ENCODE measurements at regions not wholly inside any gene's neighbourhood (a gene's known extent, or its start where the extent isn't known, plus 50 kb on each side); places are given as distances from the start of the nearest gene placed in this dataset.

- Histone ChIP-seq H2AFZ (ENCODE audit: low read depth, low read length, poor library complexity, severe bottlenecking) (no peak overlapping the region), H3K79me2 (ENCODE audit: insufficient read depth, low read length) (no peaks in the 10 kb centered on the region), H3K4me2 (ENCODE audit: low read length) (no peak overlapping the region), H3K4me1 (ENCODE audit: control insufficient read depth in 1 of 2, insufficient read depth in 2 of 2, low read length in 2 of 2) (peaks cover 0 to 9% of the 10 kb centered on the region in 2 experiments; a peak in 2 of 4 replicates), H3K36me3 (ENCODE audit: control insufficient read depth in 1 of 2, insufficient read depth in 2 of 2, low read length in 2 of 2) (no peaks in the 10 kb centered on the region), H3K9ac (ENCODE audit: low read length) (no peak overlapping the region), H3K9me2 (ENCODE audit: insufficient read depth) (no peaks in the 10 kb centered on the region), H3K27ac (ENCODE audit: low read depth, low read length) (no peak overlapping the region), H4K20me1 (ENCODE audit: insufficient read depth) (no peaks in the 10 kb centered on the region), H3K4me3 (replicated peaks in 1 of 2; ENCODE audit: low read depth in 1 of 2, low read length in 2 of 2) (no peak overlapping the region), H3K27me3 (ENCODE audit: insufficient read depth, low read length) (no peaks in the 10 kb centered on the region), H3K9me3 (ENCODE audit: control insufficient read depth in 1 of 2, insufficient read depth in 1 of 2, low read depth in 1 of 2, low read length in 2 of 2) (no peaks in the 10 kb centered on the region)
- POLR2A ChIA-PET: no interaction called here
- TF ChIP-seq CTCF (IDR thresholded peaks at IDR 0.05 in 2 of 3, conservative IDR thresholded peaks at IDR 0.05 in 1 of 3; ENCODE audit: borderline replicate concordance in 1 of 3, insufficient read depth in 1 of 3, low read depth in 2 of 3, low read length in 2 of 3) (no peak), REST (IDR thresholded peaks at IDR 0.05; ENCODE audit: low read depth) (no peak), CEBPB (IDR thresholded peaks at IDR 0.05; ENCODE audit: low read depth) (no peak), JUND (IDR thresholded peaks at IDR 0.05) (no peak), FOSL1 (IDR thresholded peaks at IDR 0.05; ENCODE audit: low read depth) (no peak), MAX (IDR thresholded peaks at IDR 0.05) (no peak), ZBTB33 (IDR thresholded peaks at IDR 0.05; ENCODE audit: extremely low read depth, insufficient replicate concordance, low read length) (no peak), ELF1 (IDR thresholded peaks at IDR 0.05; ENCODE audit: borderline replicate concordance, low read depth) (no peak), SIN3A (IDR thresholded peaks at IDR 0.05; ENCODE audit: low read depth) (no peak), POLR2A (IDR thresholded peaks at IDR 0.05; ENCODE audit: borderline replicate concordance, extremely low read depth, insufficient read depth, insufficient read length) (no peak), EGR1 (IDR thresholded peaks at IDR 0.05; ENCODE audit: low read depth) (no peak), EZH2phosphoT487 (IDR thresholded peaks at IDR 0.05; ENCODE audit: borderline replicate concordance) (no peak), ZFX (IDR thresholded peaks at IDR 0.05) (no peak)
- BruUV-seq (replicated peaks): no TSS peak
- intact Hi-C loops (cut with micrococcal nuclease): no loop called here
- DNase-seq (ENCODE audit: low read depth, low spot score) (no peak), ATAC-seq (no peak)
- RAD21 ChIA-PET (ENCODE audit: low non-redundant PET in 1 of 2, low total read pairs in 2 of 2, uncharacterized antibody in 2 of 2, unreplicated experiment in 2 of 2): no interaction called here
- CTCF ChIA-PET: no interaction called here
These were observed 61.4 kb downstream of the CD24 start for GRCh38 chr6:106913111-106913510.
